SK-N-SH treated with all-trans-retinoic acid at 6 μM for 48 hours (cell line): ENCODE measurements at regions not wholly inside any gene's neighbourhood (a gene's known extent, or its start where the extent isn't known, plus 50 kb on each side); places are given as distances from the start of the nearest gene placed in this dataset.
A peak's percentile ranks its signal among the peaks of the same experiment; 100 is the strongest.

Experiments used
- ATAC-seq: fragments of 200-7000 bp; cut with Tn5 transposase; 3 replicates; pipeline ENCODE4 v1.9.1; 2020; ENCODE audit warnings: mild to moderate bottlenecking, moderate library complexity
- ARNTL ChIP-seq: fragments of 450-650 bp; formaldehyde crosslinking; IDR thresholded peaks from 2 replicates; pipeline ENCODE4 v1.5.0; 2020; ENCODE audit warnings: low read depth, mild to moderate bottlenecking, moderate library complexity, borderline replicate concordance
- BACH2 ChIP-seq: fragments of 250-450 bp; sonication (Bioruptor Pico); IDR thresholded peaks from 2 replicates; pipeline ENCODE4 v1.9.0; 2021; ENCODE audit warnings: mild to moderate bottlenecking, borderline replicate concordance
- CSDC2 ChIP-seq: fragments of 250-450 bp; sonication (Bioruptor Pico); IDR thresholded peaks from 2 replicates; pipeline ENCODE4 v1.5.0; 2020; ENCODE audit warnings: mild to moderate bottlenecking, moderate library complexity
- ESRRG ChIP-seq: fragments of 250-450 bp; sonication (Bioruptor Pico); IDR thresholded peaks from 2 replicates; pipeline ENCODE4 v1.6.1; 2021; ENCODE audit warnings: mild to moderate bottlenecking
- GLIS3 ChIP-seq: fragments of 250-450 bp; sonication (Bioruptor Pico); IDR thresholded peaks from 2 replicates; pipeline ENCODE4 v1.5.0; 2020; ENCODE audit warnings: mild to moderate bottlenecking, moderate library complexity
- ISL1 ChIP-seq: fragments of 250-450 bp; sonication (Bioruptor Pico); IDR thresholded peaks from 2 replicates; pipeline ENCODE4 v2.1.2; 2022; ENCODE audit warnings: mild to moderate bottlenecking, moderate library complexity
- OSR1 ChIP-seq: fragments of 250-450 bp; sonication (Bioruptor Pico); IDR thresholded peaks from 2 replicates; pipeline ENCODE4 v1.8.0; 2022; ENCODE audit warnings: moderate library complexity, mild to moderate bottlenecking, inconsistent platforms
- PATZ1 ChIP-seq: fragments of 250-450 bp; sonication (Bioruptor Pico); IDR thresholded peaks from 2 replicates; pipeline ENCODE4 v1.8.0; 2020; ENCODE audit warnings: mild to moderate bottlenecking, moderate library complexity, borderline replicate concordance
- RARB ChIP-seq: fragments of 250-450 bp; sonication (Bioruptor Pico); IDR thresholded peaks from 2 replicates; pipeline ENCODE4 v1.8.0; 2021; ENCODE audit warnings: mild to moderate bottlenecking, moderate library complexity
- SNAI2 ChIP-seq: fragments of 250-450 bp; sonication (Bioruptor Pico); IDR thresholded peaks from 2 replicates; pipeline ENCODE4 v1.5.0; 2020; ENCODE audit warnings: mild to moderate bottlenecking, moderate library complexity
- TCF4 ChIP-seq: fragments of 250-450 bp; sonication (Bioruptor Pico); IDR thresholded peaks from 2 replicates; pipeline ENCODE4 v1.8.0; 2021; ENCODE audit warnings: mild to moderate bottlenecking, moderate library complexity, borderline replicate concordance
- TOX ChIP-seq: fragments of 250-450 bp; sonication (Bioruptor Pico); IDR thresholded peaks from 2 replicates; pipeline ENCODE4 v1.8.0; 2021; ENCODE audit warnings: mild to moderate bottlenecking, moderate library complexity, borderline replicate concordance
- ZC3H10 ChIP-seq: fragments of 250-450 bp; sonication (Bioruptor Pico); IDR thresholded peaks from 2 replicates; pipeline ENCODE4 v1.5.1; 2021; ENCODE audit warnings: mild to moderate bottlenecking, moderate library complexity
- ZFP3 ChIP-seq: fragments of 250-450 bp; sonication (Bioruptor Pico); IDR thresholded peaks from 2 replicates; pipeline ENCODE4 v1.5.0; 2020; ENCODE audit warnings: mild to moderate bottlenecking, moderate library complexity
- ZNF70 ChIP-seq: fragments of 450-650 bp; formaldehyde crosslinking; IDR thresholded peaks from 2 replicates; pipeline ENCODE4 v1.5.0; 2020; ENCODE audit warnings: mild to moderate bottlenecking, moderate library complexity
- ZNF8 ChIP-seq: fragments of 450-650 bp; formaldehyde crosslinking; IDR thresholded peaks from 2 replicates; pipeline ENCODE4 v1.5.0; 2020; ENCODE audit warnings: mild to moderate bottlenecking, moderate library complexity
- TF ChIP-seq, protein P1 (sequence below): fragments of 250-450 bp; sonication (Bioruptor Pico); IDR thresholded peaks from 2 replicates; pipeline ENCODE4 v1.5.1; 2020; ENCODE audit warnings: low read depth, mild to moderate bottlenecking, moderate library complexity
- TF ChIP-seq, protein P2 (sequence below): fragments of 250-450 bp; sonication (Bioruptor Pico); IDR thresholded peaks from 2 replicates; pipeline ENCODE4 v1.5.1; 2021; ENCODE audit warnings: mild to moderate bottlenecking, moderate library complexity

DNA sequence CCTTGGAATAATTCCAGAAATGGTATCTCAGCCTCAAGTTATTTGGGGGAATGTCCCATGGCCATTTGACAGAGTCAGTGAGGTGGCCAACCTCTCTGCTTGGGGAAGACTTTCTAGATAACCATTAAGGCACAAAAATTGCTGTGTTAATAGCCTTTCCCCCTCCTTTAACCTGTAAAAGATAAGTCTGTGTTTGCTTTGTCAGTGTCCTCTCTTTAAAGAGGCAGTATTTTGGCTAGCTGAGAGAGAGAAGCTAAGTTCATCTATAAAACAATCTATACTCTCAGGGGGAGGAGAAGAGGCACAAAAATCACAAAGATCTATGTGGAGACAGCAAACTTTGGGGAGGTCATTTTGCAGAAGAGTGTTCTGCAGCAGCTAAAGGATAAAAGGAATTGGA is 72.1 kb downstream of the PLCE1 start:
- TF ChIP-seq SNAI2 (CRISPR knock-in tag) = no peak
- TF ChIP-seq PATZ1 (CRISPR knock-in tag) = no peak
- no peak for TF ChIP-seq CSDC2 (CRISPR knock-in tag)
- no peak for TF ChIP-seq OSR1 (CRISPR knock-in tag)
- ATAC-seq = no peak

- TF ChIP-seq TOX (CRISPR knock-in tag) = no peak
- peak; percentile 37; the same call in 1 of the 2 replicates for TF ChIP-seq SNAI2 (CRISPR knock-in tag)
- peak; percentile 50; the same call in 1 of the 3 replicates for ATAC-seq
Observed at GRCh38 chr10:94066411-94066810, 72.7 kb downstream of the PLCE1 start.

DNA sequence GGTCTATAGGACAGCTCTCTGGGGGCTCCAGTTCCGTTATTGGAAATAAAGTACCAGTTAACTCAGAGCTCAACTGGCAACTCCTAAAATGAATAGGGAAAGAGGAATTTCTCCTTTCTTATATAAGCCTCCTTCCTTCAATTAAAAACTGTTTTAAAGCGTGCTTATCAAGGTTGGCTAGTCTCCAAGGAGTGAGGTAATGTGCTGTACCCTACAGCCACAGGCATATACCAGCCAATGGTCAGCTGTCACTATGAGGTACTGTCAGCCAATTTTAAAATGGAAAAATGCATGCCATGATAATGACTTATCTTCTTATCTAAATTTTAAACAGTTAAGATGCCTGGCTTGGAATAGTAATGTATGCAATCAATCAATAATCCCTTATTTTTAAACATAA is 76.2 kb downstream of the PLCE1 start:
- ATAC-seq = peak; percentile 80
- TF ChIP-seq, protein P1, sequence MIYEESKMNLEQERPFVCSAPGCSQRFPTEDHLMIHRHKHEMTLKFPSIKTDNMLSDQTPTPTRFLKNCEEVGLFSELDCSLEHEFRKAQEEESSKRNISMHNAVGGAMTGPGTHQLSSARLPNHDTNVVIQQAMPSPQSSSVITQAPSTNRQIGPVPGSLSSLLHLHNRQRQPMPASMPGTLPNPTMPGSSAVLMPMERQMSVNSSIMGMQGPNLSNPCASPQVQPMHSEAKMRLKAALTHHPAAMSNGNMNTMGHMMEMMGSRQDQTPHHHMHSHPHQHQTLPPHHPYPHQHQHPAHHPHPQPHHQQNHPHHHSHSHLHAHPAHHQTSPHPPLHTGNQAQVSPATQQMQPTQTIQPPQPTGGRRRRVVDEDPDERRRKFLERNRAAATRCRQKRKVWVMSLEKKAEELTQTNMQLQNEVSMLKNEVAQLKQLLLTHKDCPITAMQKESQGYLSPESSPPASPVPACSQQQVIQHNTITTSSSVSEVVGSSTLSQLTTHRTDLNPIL (CRISPR knock-in tag) = peak; percentile 79
- TF ChIP-seq ISL1 (CRISPR knock-in tag) (peak; percentile 88), ESRRG (CRISPR knock-in tag) (no peak)

GRCh38 chr10:94074462-94074861 is 80.7 kb downstream of the PLCE1 start:
- ATAC-seq = no peak
- TF ChIP-seq ZNF8 (CRISPR knock-in tag) (no peak), TCF4 (CRISPR knock-in tag) (peak; percentile 56; the same call in 1 of the 2 replicates), TOX (CRISPR knock-in tag) (no peak), ZFP3 (CRISPR knock-in tag) (no peak), ZNF70 (no peak)
- TF ChIP-seq, all 23 proteins: peak for 1

DNA sequence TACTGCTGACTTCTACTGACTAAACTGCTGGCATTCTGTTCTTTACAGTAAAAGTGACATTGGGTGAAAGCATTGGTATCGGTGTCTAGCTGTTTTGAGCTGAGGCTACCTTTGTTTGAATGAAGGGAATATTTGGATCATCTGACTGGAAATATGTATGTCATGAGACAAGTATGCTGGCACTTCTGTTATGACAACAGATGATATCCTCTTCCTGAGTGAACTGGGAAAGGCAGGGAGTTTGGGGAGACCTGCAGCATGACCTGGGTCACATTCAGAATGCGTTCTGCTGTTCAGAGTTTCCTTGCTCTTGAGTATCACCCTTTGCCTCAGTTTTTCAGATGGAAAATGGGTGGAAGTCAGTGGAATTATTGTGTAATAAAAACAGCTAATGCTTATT is 81.8 kb downstream of the PLCE1 start:
- peak; percentile 19; the same call in 1 of the 3 replicates for ATAC-seq
- TF ChIP-seq ZFP3 (CRISPR knock-in tag) (peak; percentile 19; the same call in 1 of the 2 replicates), RARB (CRISPR knock-in tag) (no peak), ISL1 (CRISPR knock-in tag) (peak; percentile 35; the same call in 1 of the 2 replicates)

DNA sequence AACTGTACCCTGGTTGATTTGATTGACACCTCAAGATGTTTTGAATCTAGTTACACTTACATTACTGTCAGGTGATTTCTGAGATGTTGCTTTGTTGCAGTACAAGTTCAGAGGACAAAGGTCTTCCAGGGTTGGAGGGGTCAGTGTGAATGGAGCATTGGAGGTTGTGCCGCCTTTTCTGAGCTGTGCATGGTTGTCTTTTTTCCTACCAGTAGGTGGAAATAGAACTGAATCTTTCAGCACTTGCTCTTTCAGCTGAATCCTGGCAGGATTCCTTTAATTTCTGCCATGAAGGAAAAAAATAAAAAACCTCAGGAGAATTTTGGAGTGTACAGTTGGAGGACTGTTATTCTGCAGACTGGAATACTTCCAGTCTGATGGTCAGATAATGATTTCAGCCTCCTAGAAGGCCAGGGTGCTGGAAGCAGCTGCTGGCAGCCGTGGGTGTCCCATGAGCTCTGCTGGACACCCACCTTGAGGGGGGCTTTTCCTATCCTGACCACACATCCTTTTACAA is 82.7 kb downstream of the PLCE1 start:
- peak; percentile 97 for ATAC-seq
- TF ChIP-seq ARNTL = no peak
- TF ChIP-seq, protein P2, sequence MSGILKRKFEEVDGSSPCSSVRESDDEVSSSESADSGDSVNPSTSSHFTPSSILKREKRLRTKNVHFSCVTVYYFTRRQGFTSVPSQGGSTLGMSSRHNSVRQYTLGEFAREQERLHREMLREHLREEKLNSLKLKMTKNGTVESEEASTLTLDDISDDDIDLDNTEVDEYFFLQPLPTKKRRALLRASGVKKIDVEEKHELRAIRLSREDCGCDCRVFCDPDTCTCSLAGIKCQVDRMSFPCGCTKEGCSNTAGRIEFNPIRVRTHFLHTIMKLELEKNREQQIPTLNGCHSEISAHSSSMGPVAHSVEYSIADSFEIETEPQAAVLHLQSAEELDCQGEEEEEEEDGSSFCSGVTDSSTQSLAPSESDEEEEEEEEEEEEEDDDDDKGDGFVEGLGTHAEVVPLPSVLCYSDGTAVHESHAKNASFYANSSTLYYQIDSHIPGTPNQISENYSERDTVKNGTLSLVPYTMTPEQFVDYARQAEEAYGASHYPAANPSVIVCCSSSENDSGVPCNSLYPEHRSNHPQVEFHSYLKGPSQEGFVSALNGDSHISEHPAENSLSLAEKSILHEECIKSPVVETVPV (CRISPR knock-in tag) = no peak
- no peak for TF ChIP-seq ZFP3 (CRISPR knock-in tag)
- no peak for TF ChIP-seq GLIS3 (CRISPR knock-in tag)
- TF ChIP-seq, protein P1 (CRISPR knock-in tag) = no peak
- TF ChIP-seq, all 23 proteins: peak for 0

- no peak for ATAC-seq
Observed at GRCh38 chr10:94077042-94077441, 83.3 kb downstream of the PLCE1 start.

More at GRCh38 chr10:94077042-94077441, 83.3 kb downstream of the PLCE1 start:
- no peak for TF ChIP-seq ZNF70
- TF ChIP-seq OSR1 (CRISPR knock-in tag) = no peak
- TF ChIP-seq ARNTL = no peak
- no peak for TF ChIP-seq ISL1 (CRISPR knock-in tag)
- no peak for TF ChIP-seq ZFP3 (CRISPR knock-in tag)
- TF ChIP-seq PATZ1 (CRISPR knock-in tag) = no peak
- TF ChIP-seq SNAI2 (CRISPR knock-in tag) = no peak
- TF ChIP-seq, protein P1 (CRISPR knock-in tag) = no peak
- no peak for TF ChIP-seq CSDC2 (CRISPR knock-in tag)
- TF ChIP-seq ESRRG (CRISPR knock-in tag) = no peak
- TF ChIP-seq ZNF8 (CRISPR knock-in tag) = no peak
- no peak for TF ChIP-seq BACH2 (CRISPR knock-in tag)
- TF ChIP-seq TCF4 (CRISPR knock-in tag) = no peak
- TF ChIP-seq ZC3H10 (CRISPR knock-in tag) = no peak
